ENCODE measurements at regions not wholly inside any gene's neighbourhood (a gene's known extent, or its start where the extent isn't known, plus 50 kb on each side); places are given as distances from the start of the nearest gene placed in this dataset.

DNA sequence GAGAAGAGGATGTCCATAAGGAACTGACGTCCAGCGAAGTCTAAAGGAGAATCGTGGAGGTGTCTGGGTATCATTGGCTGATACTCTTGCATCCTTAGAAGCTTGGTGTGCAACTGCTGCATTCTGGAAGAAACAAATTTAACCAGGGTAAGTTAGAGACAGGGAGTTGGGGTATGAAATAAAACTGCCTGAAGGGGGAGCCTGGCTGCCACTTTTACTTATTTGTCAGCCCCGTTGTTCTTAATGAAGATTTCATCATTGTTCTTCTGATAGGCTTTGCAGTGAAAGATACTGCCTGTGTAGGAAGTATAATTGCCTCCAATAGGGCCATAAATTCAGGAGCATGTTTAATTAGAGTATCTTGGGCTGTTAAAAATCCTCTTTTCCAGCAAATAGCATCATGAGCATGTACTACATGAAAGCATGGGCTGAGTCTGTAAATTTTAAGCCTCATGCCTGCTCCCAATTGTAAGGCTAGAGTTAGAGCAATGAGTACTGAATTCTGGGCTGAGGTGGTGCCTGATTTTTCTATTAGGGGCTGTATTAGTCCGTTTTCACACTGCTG is 1264.5 kb upstream of the ACO1 start:
- H3K9me3 ChIP-seq (ENCODE audit: control insufficient read depth, insufficient read depth, low read depth, low read length): no peaks in the 10 kb centered on the region
- H3K4me1 ChIP-seq (ENCODE audit: control insufficient read depth, insufficient read depth, low read length): no peaks in the 10 kb centered on the region
- H3K36me3 ChIP-seq (ENCODE audit: control insufficient read depth in 2 of 2, insufficient read depth in 1 of 2, low read length in 2 of 2): no peaks in the 10 kb centered on the region
- TF ChIP-seq, protein P1, sequence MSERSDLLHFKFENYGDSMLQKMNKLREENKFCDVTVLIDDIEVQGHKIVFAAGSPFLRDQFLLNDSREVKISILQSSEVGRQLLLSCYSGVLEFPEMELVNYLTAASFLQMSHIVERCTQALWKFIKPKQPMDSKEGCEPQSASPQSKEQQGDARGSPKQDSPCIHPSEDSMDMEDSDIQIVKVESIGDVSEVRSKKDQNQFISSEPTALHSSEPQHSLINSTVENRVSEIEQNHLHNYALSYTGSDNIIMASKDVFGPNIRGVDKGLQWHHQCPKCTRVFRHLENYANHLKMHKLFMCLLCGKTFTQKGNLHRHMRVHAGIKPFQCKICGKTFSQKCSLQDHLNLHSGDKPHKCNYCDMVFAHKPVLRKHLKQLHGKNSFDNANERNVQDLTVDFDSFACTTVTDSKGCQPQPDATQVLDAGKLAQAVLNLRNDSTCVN (tag by site-specific recombination; optimal IDR thresholded peaks at IDR 0.05): no peak
- TF ChIP-seq ZNF292 (tag by site-specific recombination; IDR thresholded peaks at IDR 0.05; ENCODE audit: borderline replicate concordance, low read depth): no peak
- TF ChIP-seq ZNF169 (tag by site-specific recombination; IDR thresholded peaks at IDR 0.05): no peak
- no peak for TF ChIP-seq ZNF76 (tag by site-specific recombination; IDR thresholded peaks at IDR 0.05; ENCODE audit: borderline replicate concordance, low read depth)
- TF ChIP-seq, protein P2, sequence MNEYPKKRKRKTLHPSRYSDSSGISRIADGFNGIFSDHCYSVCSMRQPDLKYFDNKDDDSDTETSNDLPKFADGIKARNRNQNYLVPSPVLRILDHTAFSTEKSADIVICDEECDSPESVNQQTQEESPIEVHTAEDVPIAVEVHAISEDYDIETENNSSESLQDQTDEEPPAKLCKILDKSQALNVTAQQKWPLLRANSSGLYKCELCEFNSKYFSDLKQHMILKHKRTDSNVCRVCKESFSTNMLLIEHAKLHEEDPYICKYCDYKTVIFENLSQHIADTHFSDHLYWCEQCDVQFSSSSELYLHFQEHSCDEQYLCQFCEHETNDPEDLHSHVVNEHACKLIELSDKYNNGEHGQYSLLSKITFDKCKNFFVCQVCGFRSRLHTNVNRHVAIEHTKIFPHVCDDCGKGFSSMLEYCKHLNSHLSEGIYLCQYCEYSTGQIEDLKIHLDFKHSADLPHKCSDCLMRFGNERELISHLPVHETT (tag by site-specific recombination; IDR thresholded peaks at IDR 0.05): no peak
- no peak for TF ChIP-seq ZNF148 (tag by site-specific recombination; IDR thresholded peaks at IDR 0.05; ENCODE audit: borderline replicate concordance)
- no peak for TF ChIP-seq ZNF23 (tag by site-specific recombination; IDR thresholded peaks at IDR 0.05; ENCODE audit: borderline replicate concordance)
- no peak for TF ChIP-seq MEIS1 (CRISPR knock-in tag; IDR thresholded peaks at IDR 0.05; ENCODE audit: borderline replicate concordance)
- no peak for TF ChIP-seq ZNF585B (tag by site-specific recombination; IDR thresholded peaks at IDR 0.05)
- no peak for TF ChIP-seq ZNF184 (tag by site-specific recombination; IDR thresholded peaks at IDR 0.05)
- CTCF ChIA-PET: interaction anchor here (1.4 kb wide), 1 partner anchor 10 kb away, joined by 6 read pairs; no protein-coding TSS in a partner anchor
- POLR2A ChIA-PET: no interaction called here
- no peak overlapping the region for H3K4me3 ChIP-seq (ENCODE audit: low read depth, low read length)
- no peak overlapping the region for H3K27ac ChIP-seq (ENCODE audit: extremely low read depth, low read depth, low read length)

DNA sequence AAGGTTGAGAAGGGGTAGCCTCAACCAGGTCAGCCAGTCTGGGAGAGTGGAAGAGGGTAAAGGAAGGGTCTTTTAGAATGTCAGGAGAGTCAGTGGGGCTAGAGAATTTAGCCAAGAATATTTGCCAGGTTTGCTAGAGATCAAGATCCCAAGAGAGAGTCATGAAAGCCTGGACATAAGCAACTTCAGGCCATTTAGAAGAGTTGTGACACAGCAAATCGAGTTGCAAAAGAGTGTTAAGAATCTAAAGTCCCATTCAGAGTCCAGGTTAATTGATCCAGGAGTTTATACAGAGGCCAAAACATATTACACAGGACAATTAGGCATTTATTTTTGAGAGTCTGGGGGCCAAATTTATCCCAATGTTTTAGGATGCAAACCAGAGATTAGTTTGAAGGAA is 1260.1 kb upstream of the ACO1 start:
- H3K27ac ChIP-seq (ENCODE audit: extremely low read depth, low read depth, low read length): no peak overlapping the region
- ChIA-PET POLR2A (no interaction called here), CTCF (no interaction called here)
- H3K36me3 ChIP-seq (ENCODE audit: control insufficient read depth in 2 of 2, insufficient read depth in 1 of 2, low read length in 2 of 2): no peaks in the 10 kb centered on the region
- no peaks in the 10 kb centered on the region for H3K9me3 ChIP-seq (ENCODE audit: control insufficient read depth, insufficient read depth, low read depth, low read length)
- H3K4me3 ChIP-seq (ENCODE audit: low read depth, low read length): no peak overlapping the region
- H3K4me1 ChIP-seq (ENCODE audit: control insufficient read depth, insufficient read depth, low read length): no peaks in the 10 kb centered on the region
- TF ChIP-seq GLIS2 (tag by site-specific recombination; IDR thresholded peaks at IDR 0.05): no peak
- TF ChIP-seq MEIS1 (CRISPR knock-in tag; IDR thresholded peaks at IDR 0.05; ENCODE audit: borderline replicate concordance): no peak
- TF ChIP-seq, protein P2 (tag by site-specific recombination; IDR thresholded peaks at IDR 0.05): no peak
- no peak for TF ChIP-seq ZNF398 (tag by site-specific recombination; IDR thresholded peaks at IDR 0.05)
- no peak for TF ChIP-seq SCRT1 (tag by site-specific recombination; IDR thresholded peaks at IDR 0.05; ENCODE audit: borderline replicate concordance)
- no peak for TF ChIP-seq PRDM1 (tag by site-specific recombination; IDR thresholded peaks at IDR 0.05)
- no peak for TF ChIP-seq ZNF670 (tag by site-specific recombination; IDR thresholded peaks at IDR 0.05; ENCODE audit: low read depth)
- no peak for TF ChIP-seq ZFP41 (tag by site-specific recombination; IDR thresholded peaks at IDR 0.05; ENCODE audit: borderline replicate concordance)
- TF ChIP-seq ZNF341 (tag by site-specific recombination; IDR thresholded peaks at IDR 0.05; ENCODE audit: low read depth): no peak
- no peak for TF ChIP-seq PRDM10 (tag by site-specific recombination; IDR thresholded peaks at IDR 0.05)
- TF ChIP-seq GFI1B (tag by site-specific recombination; IDR thresholded peaks at IDR 0.05): no peak

All from HEK293 (cell line).